Eye (tissue), 1 donor: ENCODE measurements at regions not wholly inside any gene's neighbourhood (a gene's known extent, or its start where the extent isn't known, plus 50 kb on each side); places are given as distances from the start of the nearest gene placed in this dataset.
"Not testable (repeated sequence)": the region's sequence is repeated elsewhere in the genome, so short reads cannot be mapped to it uniquely, and the experiment has no call there.

Source experiments
- DNase-seq: peaks from one replicate; pipeline ENCODE4 v3.0.0-alpha.2; 2015

- no peak for DNase-seq
Measured at GRCh38 chr15:81813215-81813614, 232.6 kb downstream of the MEX3B start.

DNA sequence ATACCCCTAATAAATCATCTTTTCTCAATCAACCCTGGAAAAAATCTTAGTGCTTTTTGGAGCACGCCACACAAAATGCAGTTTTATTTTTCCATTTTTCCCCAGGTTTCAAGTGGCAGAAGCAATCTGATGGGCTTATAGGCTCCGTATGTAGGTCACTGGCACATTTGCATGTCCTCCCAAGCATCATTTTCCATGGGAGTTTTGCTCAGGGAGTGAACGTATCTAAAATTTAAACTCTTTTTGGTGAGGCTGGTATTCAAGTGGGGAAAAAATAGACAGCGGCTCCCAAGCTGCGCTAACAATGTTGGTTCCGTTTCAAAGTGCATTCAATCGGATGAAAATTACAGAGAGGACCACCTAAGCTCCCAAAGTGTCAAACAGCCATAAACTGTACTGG, 233.4 kb downstream of the MEX3B start:
- peak; percentile 35 for DNase-seq

DNA sequence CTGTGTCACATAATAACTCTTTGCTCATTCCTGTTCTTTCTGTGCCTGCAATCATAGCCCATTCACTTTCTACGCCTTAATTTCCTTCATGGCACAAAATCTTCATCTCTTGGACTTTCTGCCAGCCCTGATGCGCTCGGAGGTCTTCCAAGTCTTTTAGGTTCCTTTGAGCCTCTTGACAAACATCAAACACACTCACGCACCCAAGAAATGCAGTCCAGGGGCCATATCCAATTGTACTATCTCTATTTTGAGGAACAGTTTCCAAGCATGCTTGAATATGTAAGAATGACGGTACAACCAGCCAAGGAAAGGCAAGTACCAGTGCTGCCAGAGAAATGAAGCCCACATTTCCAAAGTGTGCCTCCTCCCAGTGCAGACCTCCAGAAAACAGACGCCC, 234.1 kb downstream of the MEX3B start:
- DNase-seq, result no peak

- peak; percentile 24 for DNase-seq
Measured at GRCh38 chr15:81809543-81809942, 236.3 kb downstream of the MEX3B start.

DNA sequence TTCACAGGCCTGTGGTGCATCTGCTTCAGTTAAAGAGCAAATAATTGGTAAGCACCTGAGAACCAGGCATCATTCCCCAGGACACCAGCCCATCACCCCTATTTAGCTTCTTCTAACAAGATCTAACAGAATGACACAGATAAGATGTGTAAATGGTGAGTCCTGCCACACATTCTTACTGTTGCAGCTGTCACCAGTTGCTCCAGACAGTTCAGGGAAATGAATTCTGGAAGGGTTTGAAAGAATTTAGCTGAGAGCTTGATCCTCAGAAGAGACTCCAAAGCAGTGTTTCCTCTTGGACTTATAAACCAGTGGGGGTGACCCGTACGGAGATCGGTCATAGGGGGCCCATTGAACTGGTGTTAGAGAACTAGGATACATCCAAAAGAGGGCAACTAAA, 238.0 kb downstream of the MEX3B start:
- no peak for DNase-seq

- no peak for DNase-seq
Measured at GRCh38 chr15:81807186-81807585, 238.6 kb downstream of the MEX3B start.

- no peak for DNase-seq
Measured at GRCh38 chr15:81795899-81796298, 249.9 kb downstream of the MEX3B start.

GRCh38 chr15:81792646-81793045, 253.2 kb downstream of the MEX3B start:
- no peak for DNase-seq

DNA sequence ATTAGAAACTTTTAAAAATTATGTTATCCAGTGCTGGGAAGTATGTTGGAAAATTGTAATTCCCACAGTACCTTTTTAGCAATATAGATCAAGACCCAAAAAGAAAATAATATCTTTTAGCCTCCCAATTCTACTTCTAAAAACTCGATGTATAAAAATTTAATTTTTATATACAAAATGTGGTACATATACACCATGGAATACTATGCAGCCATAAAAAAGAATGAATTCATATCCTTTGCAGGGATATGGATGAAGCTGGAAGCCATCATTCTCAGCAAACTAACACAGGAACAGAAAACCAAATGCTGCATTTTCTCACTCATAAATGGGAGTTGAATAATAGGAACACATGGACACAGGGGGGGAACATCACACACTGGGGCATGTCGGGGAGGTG, 254.5 kb downstream of the MEX3B start:
- not testable (repeated sequence) for DNase-seq

DNA sequence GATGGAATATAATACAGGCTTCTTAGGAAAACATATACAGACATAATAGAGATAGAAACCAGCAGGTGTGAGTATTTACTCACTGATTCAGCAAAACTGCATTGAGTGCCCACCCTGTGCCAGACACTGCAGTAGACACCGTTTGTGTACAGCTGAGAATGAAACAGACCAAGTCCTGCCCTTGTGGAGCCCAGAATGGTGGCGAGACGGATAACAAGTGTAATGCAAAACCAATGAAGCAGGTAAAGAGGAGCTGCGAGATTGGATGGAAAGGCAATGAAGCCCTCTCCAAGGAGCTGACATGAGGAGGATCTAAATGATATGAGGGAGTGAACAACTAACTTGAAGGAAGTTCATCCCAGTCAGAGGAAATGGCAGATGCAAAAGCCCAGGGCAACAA, 256.4 kb downstream of the MEX3B start:
- no peak for DNase-seq

DNA sequence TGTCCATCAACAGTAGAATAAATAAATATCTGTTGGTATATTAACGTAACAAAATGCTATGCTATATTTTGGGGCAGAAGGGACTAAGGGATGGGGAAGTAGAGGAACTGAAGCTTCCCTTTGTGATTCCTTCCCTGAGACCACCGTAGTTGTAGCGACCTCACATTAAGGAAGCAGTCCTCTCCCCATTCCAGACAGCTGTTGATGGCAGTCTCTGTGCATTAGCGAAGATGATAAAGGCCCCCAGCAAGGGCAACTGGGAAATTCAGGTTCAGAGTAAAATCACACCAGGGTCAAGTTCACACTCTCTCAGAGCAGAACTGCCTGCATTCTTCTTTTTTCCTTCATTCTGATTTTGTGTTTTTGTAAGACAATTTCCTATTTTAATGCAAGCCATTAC, 259.0 kb downstream of the MEX3B start:
- no peak for DNase-seq

GRCh38 chr15:81785679-81786078, 260.1 kb downstream of the MEX3B start:
- no peak for DNase-seq

DNA sequence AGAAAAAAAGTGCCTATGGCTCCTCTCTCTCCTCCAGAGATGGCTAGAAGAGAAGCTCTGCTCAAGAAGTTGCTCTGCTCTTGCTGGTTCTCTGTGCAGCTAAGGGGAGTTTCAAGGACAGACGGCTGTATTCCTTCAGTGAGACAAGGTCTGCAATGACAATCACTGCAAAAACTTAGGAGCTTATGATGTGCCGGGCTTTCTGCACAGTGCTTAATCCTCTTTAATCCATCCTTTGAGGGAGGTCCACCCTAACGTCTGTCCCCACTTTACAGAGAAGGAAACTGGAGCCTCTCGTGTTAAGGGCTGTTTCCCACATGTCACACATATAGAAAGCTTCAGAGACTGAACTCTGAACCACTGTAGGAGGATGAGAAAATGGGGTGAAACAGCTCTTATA, 260.6 kb downstream of the MEX3B start:
- DNase-seq, result no peak

GRCh38 chr15:81784751-81785150, 261.1 kb downstream of the MEX3B start:
- no peak for DNase-seq

GRCh38 chr15:81783586-81783985, 262.2 kb downstream of the MEX3B start:
- no peak for DNase-seq

DNA sequence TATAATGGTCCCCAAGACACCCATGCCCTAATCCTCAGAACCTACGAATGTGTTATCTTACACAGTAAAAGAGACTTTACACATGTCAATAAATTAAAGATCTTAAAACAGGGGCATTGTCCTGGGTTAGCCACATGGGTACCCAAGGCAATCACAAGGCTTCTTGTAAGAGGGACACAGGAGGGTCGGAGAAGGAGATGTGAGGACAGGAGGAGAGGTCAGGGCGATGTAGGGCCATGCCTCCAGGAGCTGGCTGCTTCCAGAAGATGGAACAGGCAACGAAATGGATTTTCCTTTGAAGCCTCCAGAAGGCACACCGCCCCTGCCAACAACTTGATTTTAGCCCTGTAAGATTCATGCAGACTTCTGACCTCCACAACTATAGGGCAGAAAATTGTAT, 262.7 kb downstream of the MEX3B start:
- DNase-seq, result no peak

DNA sequence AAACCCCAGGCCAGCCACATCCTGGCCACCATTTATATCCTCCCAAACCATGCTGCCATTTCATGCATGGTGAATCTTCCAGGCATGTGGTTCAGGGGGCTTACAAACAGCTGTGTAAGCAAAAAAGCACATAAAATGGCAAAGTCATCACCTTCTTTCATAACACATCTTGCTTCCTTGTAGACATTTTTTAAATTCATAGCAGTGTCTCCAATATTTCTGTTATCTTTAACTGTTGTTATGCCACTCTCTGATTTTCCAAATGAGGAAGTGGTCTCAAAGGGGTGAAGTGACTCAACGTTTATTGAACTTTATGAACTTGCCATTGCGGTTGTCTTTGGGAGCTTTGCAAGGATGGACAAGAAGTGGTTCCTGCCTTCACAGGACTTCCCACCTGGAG, 264.4 kb downstream of the MEX3B start:
- DNase-seq, result no peak

GRCh38 chr15:81780966-81781365, 264.9 kb downstream of the MEX3B start:
- DNase-seq, result no peak

- no peak for DNase-seq
Measured at GRCh38 chr15:81779181-81779580, 266.6 kb downstream of the MEX3B start.

DNA sequence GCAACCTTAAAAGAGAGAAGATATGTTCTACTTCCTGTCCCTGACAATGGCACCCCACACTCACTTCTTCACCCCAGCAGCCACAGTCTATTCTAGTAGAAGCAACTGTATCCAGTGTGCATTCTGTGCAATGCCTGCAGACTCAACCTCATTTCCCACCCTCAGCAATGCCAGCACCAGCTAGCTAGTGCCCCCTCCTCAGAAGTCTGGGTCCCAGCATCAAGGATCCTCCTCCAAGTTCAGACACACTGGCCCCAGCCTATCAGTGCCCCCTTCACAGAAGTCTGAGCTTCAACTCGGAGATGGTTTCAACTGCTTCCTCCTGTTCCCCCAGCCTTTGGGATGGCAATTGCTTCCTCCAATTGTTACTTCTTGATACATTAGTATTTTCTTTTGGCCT, 268.3 kb downstream of the MEX3B start:
- no peak for DNase-seq

DNA sequence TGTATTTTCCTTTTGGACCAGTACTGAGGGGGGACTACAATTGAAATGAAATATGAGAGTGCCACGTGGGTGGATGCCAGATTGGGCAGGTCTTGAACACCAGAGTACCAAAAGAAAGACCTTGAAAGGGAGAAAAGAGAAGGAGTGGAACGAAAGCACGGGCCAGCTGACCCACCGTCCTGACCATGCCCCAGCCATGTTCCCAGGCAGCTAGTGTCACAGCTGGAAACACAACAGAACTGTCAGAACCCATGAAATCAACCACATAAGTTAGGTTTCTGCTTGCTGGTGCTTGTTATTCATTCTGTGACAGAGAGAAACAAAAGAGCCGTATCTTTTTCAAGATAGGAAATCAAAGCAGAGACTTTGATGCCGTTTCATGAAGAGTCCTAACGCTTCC, 268.8 kb downstream of the MEX3B start:
- DNase-seq, result peak; percentile 73

DNA sequence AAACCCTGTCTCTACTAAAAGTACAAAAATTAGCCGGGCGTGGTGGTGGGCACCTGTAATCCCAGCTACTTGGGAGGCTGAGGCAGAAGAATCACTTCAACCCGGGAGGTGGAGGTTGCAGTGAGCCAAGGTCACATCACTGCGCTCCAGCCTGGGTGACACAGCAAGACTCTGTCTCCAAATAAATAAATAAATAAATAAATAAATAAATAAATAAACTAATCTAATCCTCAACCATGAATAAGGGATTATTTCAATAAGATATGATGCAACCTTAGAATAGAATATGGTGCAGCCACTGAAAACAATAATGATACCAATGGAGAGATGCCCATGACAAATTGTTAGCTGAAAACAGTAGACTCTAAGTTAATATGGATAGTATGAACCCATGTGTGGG, 270.0 kb downstream of the MEX3B start:
- DNase-seq, result not testable (repeated sequence)

- DNase-seq, result no peak
Measured at GRCh38 chr15:81774309-81774708, 271.5 kb downstream of the MEX3B start.

GRCh38 chr15:81768773-81769172, 277.0 kb downstream of the MEX3B start:
- no peak for DNase-seq

GRCh38 chr15:81766829-81767475, 278.9 kb downstream of the MEX3B start:
- no peak for DNase-seq

- DNase-seq, result no peak
Measured at GRCh38 chr15:81765816-81766215, 280.0 kb downstream of the MEX3B start.
